HUES64 (cell line): ENCODE measurements at regions not wholly inside any gene's neighbourhood (a gene's known extent, or its start where the extent isn't known, plus 50 kb on each side); places are given as distances from the start of the nearest gene placed in this dataset.

Experiments used
- H3K27ac ChIP-seq: 2 replicates; pipeline ENCODE4 v1.7.0; 2013; ENCODE audit warnings: low read depth, low read length, inconsistent platforms
- H3K27me3 ChIP-seq: 2 replicates; pipeline ENCODE4 v1.6.1; 2013; ENCODE audit warnings: mild to moderate bottlenecking, low read length; ENCODE audit not compliant: insufficient read depth
- H3K36me3 ChIP-seq: 2 replicates; pipeline ENCODE4 v1.6.1; 2013; ENCODE audit warnings: mild to moderate bottlenecking, low read length; ENCODE audit not compliant: insufficient read depth
- H3K4me1 ChIP-seq: 2 replicates; pipeline ENCODE4 v1.6.1; 2013; ENCODE audit warnings: mild to moderate bottlenecking, low read length, moderate library complexity; ENCODE audit not compliant: insufficient read depth
- H3K4me3 ChIP-seq: 2 replicates; pipeline ENCODE4 v1.5.1; 2013; ENCODE audit warnings: mild to moderate bottlenecking, low read length, moderate library complexity
- H3K9ac ChIP-seq: 2 replicates; pipeline ENCODE4 v1.6.1; 2013; ENCODE audit warnings: mild to moderate bottlenecking, low read depth, low read length
- H3K9me3 ChIP-seq: 2 replicates; pipeline ENCODE4 v1.6.1; 2013; ENCODE audit warnings: low read depth, low read length; ENCODE audit not compliant: insufficient read depth
- WGBS: fragments of 150-250, 120-280 bp; methylation state at CpG from one replicate; pipeline ENCODE4 v1.1.7; 2013; ENCODE audit warnings: missing lambda C conversion rate; 5-methylcytosine and 5-hydroxymethylcytosine counted together

GRCh38 chr2:568639-569235, 108.5 kb downstream of the TMEM18 start:
- Histone ChIP-seq H3K27me3 (no peaks in the 10 kb centered on the region), H3K27ac (no peak overlapping the region), H3K4me3 (no peak overlapping the region), H3K36me3 (no peaks in the 10 kb centered on the region), H3K9me3 (peaks cover 3% of the 10 kb centered on the region; the same call in 1 of the 2 replicates), H3K4me1 (no peaks in the 10 kb centered on the region), H3K9ac (no peak overlapping the region)
- WGBS: 94% methylated on average over 3 of the region's 4 CpGs

GRCh38 chr2:567865-568638, 109.2 kb downstream of the TMEM18 start:
- Histone ChIP-seq H3K9ac (no peak overlapping the region), H3K4me3 (no peak overlapping the region), H3K36me3 (no peaks in the 10 kb centered on the region), H3K9me3 (peaks cover 3% of the 10 kb centered on the region; the same call in 1 of the 2 replicates), H3K27me3 (no peaks in the 10 kb centered on the region), H3K27ac (no peak overlapping the region), H3K4me1 (no peaks in the 10 kb centered on the region)
- 92% methylated on average over 27 of the region's 27 CpGs for WGBS

GRCh38 chr2:567496-567864, 109.7 kb downstream of the TMEM18 start:
- no peaks in the 10 kb centered on the region for H3K27me3 ChIP-seq
- H3K27ac ChIP-seq: no peak overlapping the region
- H3K9ac ChIP-seq: no peak overlapping the region
- H3K4me3 ChIP-seq: no peak overlapping the region
- no peaks in the 10 kb centered on the region for H3K4me1 ChIP-seq
- H3K36me3 ChIP-seq: no peaks in the 10 kb centered on the region
- WGBS: 94% methylated on average over 6 of the region's 9 CpGs
- peaks cover 3% of the 10 kb centered on the region; the same call in 1 of the 2 replicates for H3K9me3 ChIP-seq

- no peak overlapping the region for H3K4me3 ChIP-seq
- no peaks in the 10 kb centered on the region for H3K36me3 ChIP-seq
- H3K9ac ChIP-seq: no peak overlapping the region
- H3K9me3 ChIP-seq: peaks cover 3% of the 10 kb centered on the region; the same call in 1 of the 2 replicates
- 94% methylated on average over 19 of the region's 19 CpGs for WGBS
- no peak overlapping the region for H3K27ac ChIP-seq
- H3K4me1 ChIP-seq: no peaks in the 10 kb centered on the region
- no peaks in the 10 kb centered on the region for H3K27me3 ChIP-seq
Observed at GRCh38 chr2:566379-567313, 110.6 kb downstream of the TMEM18 start.

GRCh38 chr2:564471-565181, 112.6 kb downstream of the TMEM18 start:
- Histone ChIP-seq H3K36me3 (no peaks in the 10 kb centered on the region), H3K9ac (no peak overlapping the region), H3K4me3 (no peak overlapping the region), H3K4me1 (no peaks in the 10 kb centered on the region), H3K27ac (no peak overlapping the region), H3K27me3 (no peaks in the 10 kb centered on the region), H3K9me3 (no peaks in the 10 kb centered on the region)
- WGBS: 94% methylated on average over 19 of the region's 19 CpGs

- no peaks in the 10 kb centered on the region for H3K27me3 ChIP-seq
- H3K9ac ChIP-seq: no peak overlapping the region
- H3K27ac ChIP-seq: no peak overlapping the region
- no peaks in the 10 kb centered on the region for H3K9me3 ChIP-seq
- 90% methylated on average over 10 of the region's 10 CpGs for WGBS
- H3K4me3 ChIP-seq: no peak overlapping the region
- no peaks in the 10 kb centered on the region for H3K4me1 ChIP-seq
- H3K36me3 ChIP-seq: no peaks in the 10 kb centered on the region
Observed at GRCh38 chr2:563512-563911, 113.7 kb downstream of the TMEM18 start.

- H3K9ac ChIP-seq: no peak overlapping the region
- WGBS: 90% methylated on average over 33 of the region's 33 CpGs
- H3K27ac ChIP-seq: no peak overlapping the region
- no peaks in the 10 kb centered on the region for H3K4me1 ChIP-seq
- H3K27me3 ChIP-seq: no peaks in the 10 kb centered on the region
- H3K36me3 ChIP-seq: no peaks in the 10 kb centered on the region
- no peak overlapping the region for H3K4me3 ChIP-seq
- no peaks in the 10 kb centered on the region for H3K9me3 ChIP-seq
Observed at GRCh38 chr2:562391-563364, 114.5 kb downstream of the TMEM18 start.

GRCh38 chr2:558879-559278, 118.3 kb downstream of the TMEM18 start:
- Histone ChIP-seq H3K4me3 (no peak overlapping the region), H3K27me3 (no peaks in the 10 kb centered on the region)

GRCh38 chr2:558302-558642, 118.9 kb downstream of the TMEM18 start:
- H3K27me3 ChIP-seq: no peaks in the 10 kb centered on the region
- no peak overlapping the region for H3K27ac ChIP-seq
- WGBS: 95% methylated on average over 17 of the region's 17 CpGs
- H3K9ac ChIP-seq: no peak overlapping the region
- H3K4me3 ChIP-seq: no peak overlapping the region
- no peaks in the 10 kb centered on the region for H3K9me3 ChIP-seq
- no peaks in the 10 kb centered on the region for H3K36me3 ChIP-seq
- H3K4me1 ChIP-seq: no peaks in the 10 kb centered on the region

More at GRCh38 chr2:558879-559278, 118.3 kb downstream of the TMEM18 start:
- Histone ChIP-seq H3K9ac (no peak overlapping the region), H3K27ac (no peak overlapping the region), H3K36me3 (no peaks in the 10 kb centered on the region), H3K9me3 (no peaks in the 10 kb centered on the region), H3K4me1 (no peaks in the 10 kb centered on the region)
- WGBS: 89% methylated on average over 14 of the region's 14 CpGs
